H1 (cell line): ENCODE measurements at regions not wholly inside any gene's neighbourhood (a gene's known extent, or its start where the extent isn't known, plus 50 kb on each side); places are given as distances from the start of the nearest gene placed in this dataset.

ENCODE experiments used
- CTCF ChIA-PET: fragments of 300-600 bp; sonication (Branson Sonifier 250); formaldehyde crosslinking; loops from one replicate; lab custom pipeline; 2021; ENCODE audit not compliant: partially characterized antibody; lab: Charles Lee
- POLR2A ChIA-PET: fragments of 300-600 bp; sonication (Branson Sonifier 250); formaldehyde crosslinking; loops from one replicate; lab custom pipeline; 2021; ENCODE audit warnings: inconsistent platforms; ENCODE audit not compliant: partially characterized antibody; lab: Charles Lee
- DNase-seq, 2 experiments: peaks; one replicate each; pipeline versions ENCODE4 v3.0.0 to v3.0.0-alpha.2; 2010 to 2022; ENCODE audit warnings: low spot score in 2 of 2, low read depth in 1 of 2, mixed read lengths in 1 of 2
- FAIRE-seq: peaks from 2 replicates; lab custom pipeline; 2011; peaks lifted over from hg19 to GRCh38; lab: Jason Lieb, UNC
- H2AFZ ChIP-seq: 2 replicates; pipeline ENCODE4 v1.8.1; 2012; ENCODE audit warnings: low read length, inconsistent platforms
- H2AK5ac ChIP-seq: 2 replicates; pipeline ENCODE4 v1.6.1; 2013; ENCODE audit warnings: low read depth, low read length
- H2BK120ac ChIP-seq: replicated peaks from 2 replicates; pipeline ENCODE3; 2013; ENCODE audit warnings: low read depth, low read length, inconsistent platforms
- H2BK12ac ChIP-seq: 2 replicates; pipeline ENCODE4 v1.6.1; 2013; ENCODE audit warnings: low read depth, low read length
- H2BK15ac ChIP-seq: 2 replicates; pipeline ENCODE4 v1.6.1; 2013; ENCODE audit warnings: low read length
- H2BK20ac ChIP-seq: 2 replicates; pipeline ENCODE4 v1.6.1; 2013; ENCODE audit warnings: low read length
- H2BK5ac ChIP-seq: 2 replicates; pipeline ENCODE4 v1.6.1; 2013; ENCODE audit warnings: low read depth, low read length
- H3K14ac ChIP-seq: 2 replicates; pipeline ENCODE4 v1.6.1; 2013; ENCODE audit warnings: inconsistent platforms; ENCODE audit not compliant: insufficient read length
- H3K18ac ChIP-seq: 2 replicates; pipeline ENCODE4 v1.6.1; 2013; ENCODE audit warnings: low read length; ENCODE audit errors: extremely low read depth
- H3K23ac ChIP-seq: 2 replicates; pipeline ENCODE4 v1.6.1; 2013; ENCODE audit warnings: inconsistent platforms; ENCODE audit not compliant: insufficient read length
- H3K23me2 ChIP-seq: 2 replicates; pipeline ENCODE4 v1.6.1; 2013; ENCODE audit warnings: low read depth, low read length
- H3K27ac ChIP-seq: 2 replicates; pipeline ENCODE4 v1.6.1; 2011; ENCODE audit warnings: low read depth, low read length, inconsistent platforms
- H3K27me3 ChIP-seq, 4 experiments: replicated peaks in 1 of 4; 1 replicate in 1 of 4; 2 replicates in 3 of 4; pipeline versions ENCODE4 v1.6.1 to v1.8.1; 2011 to 2013; ENCODE audit warnings: low read length in 3 of 4, mild to moderate bottlenecking in 3 of 4, inconsistent platforms in 2 of 4, mixed read lengths in 2 of 4, moderate library complexity in 1 of 4; ENCODE audit not compliant: control insufficient read depth in 3 of 4, insufficient read depth in 3 of 4; ENCODE audit errors: extremely low read depth in 1 of 4
- H3K36me3 ChIP-seq, 4 experiments: 2 replicates each; pipeline versions ENCODE4 v1.6.1 to v1.8.1; 2011 to 2013; ENCODE audit warnings: mild to moderate bottlenecking in 4 of 4, low read length in 3 of 4, moderate library complexity in 2 of 4, control low read depth in 1 of 4, inconsistent platforms in 1 of 4; ENCODE audit not compliant: insufficient read depth in 4 of 4, control insufficient read depth in 2 of 4
- H3K4ac ChIP-seq: replicated peaks from 2 replicates; pipeline ENCODE3; 2013; ENCODE audit warnings: low read length, low read depth, mixed read lengths, inconsistent platforms; ENCODE audit not compliant: insufficient read length
- H3K4me1 ChIP-seq, 4 experiments: replicated peaks in 1 of 4; 1 replicate in 1 of 4; 2 replicates in 3 of 4; pipeline versions ENCODE4 v1.6.1 to v1.8.1; 2011 to 2013; ENCODE audit warnings: low read length in 3 of 4, inconsistent platforms in 2 of 4, mixed read lengths in 1 of 4; ENCODE audit not compliant: insufficient read depth in 4 of 4, control insufficient read depth in 3 of 4
- H3K4me2 ChIP-seq, 2 experiments: 2 replicates each; pipeline versions ENCODE4 v1.6.1 to v1.8.1; 2011 to 2013; ENCODE audit warnings: low read depth in 2 of 2, low read length in 2 of 2, control low read depth in 1 of 2, inconsistent platforms in 1 of 2, mild to moderate bottlenecking in 1 of 2; ENCODE audit not compliant: insufficient read depth in 1 of 2
- H3K4me3 ChIP-seq, 4 experiments: fragments of 200-600, 300-600 bp in 1 of 4; sonication (generic), shearing (Covaris generic), sonication (Bioruptor Twin) in 1 of 4; 2 replicates each; pipeline versions ENCODE4 v1.5.1 to v1.8.1; 2011 to 2016; ENCODE audit warnings: low read length in 4 of 4, low read depth in 3 of 4, control low read depth in 2 of 4, inconsistent platforms in 2 of 4, mild to moderate bottlenecking in 2 of 4, mixed read lengths in 1 of 4, moderate library complexity in 1 of 4; ENCODE audit not compliant: insufficient read depth in 2 of 4; ENCODE audit errors: extremely low read depth in 1 of 4
- H3K56ac ChIP-seq: replicated peaks from 2 replicates; pipeline ENCODE3; 2013; ENCODE audit warnings: low read depth, mild to moderate bottlenecking, mixed read lengths, low read length, inconsistent platforms; ENCODE audit not compliant: insufficient read length
- H3K79me1 ChIP-seq: 2 replicates; pipeline ENCODE4 v1.6.1; 2013; ENCODE audit warnings: low read depth, low read length, control low read depth
- H3K79me2 ChIP-seq, 2 experiments: 2 replicates each; pipeline versions ENCODE4 v1.6.1 to v1.8.1; 2012 to 2013; ENCODE audit warnings: low read length in 2 of 2, mild to moderate bottlenecking in 2 of 2, inconsistent platforms in 1 of 2; ENCODE audit not compliant: insufficient read depth in 2 of 2, control insufficient read depth in 1 of 2
- H3K9ac ChIP-seq, 4 experiments: replicated peaks in 1 of 4; 1 replicate in 1 of 4; 2 replicates in 3 of 4; pipeline versions ENCODE4 v1.6.1 to v1.8.1; 2011 to 2013; ENCODE audit warnings: low read depth in 3 of 4, low read length in 3 of 4, control low read depth in 2 of 4, mild to moderate bottlenecking in 2 of 4, moderate library complexity in 2 of 4, inconsistent platforms in 1 of 4; ENCODE audit errors: extremely low read depth in 1 of 4
- H3K9me3 ChIP-seq, 2 experiments: 2 replicates each; pipeline versions ENCODE4 v1.6.1 to v1.8.1; 2012 to 2013; ENCODE audit warnings: mild to moderate bottlenecking in 2 of 2, moderate library complexity in 2 of 2, control low read depth in 1 of 2, inconsistent platforms in 1 of 2, low read depth in 1 of 2, low read length in 1 of 2, mixed read lengths in 1 of 2; ENCODE audit not compliant: insufficient read depth in 2 of 2
- H4K20me1 ChIP-seq, 2 experiments: replicated peaks in 1 of 2; 2 replicates each; pipeline versions ENCODE3 to v1.8.1; 2011 to 2013; ENCODE audit warnings: inconsistent platforms in 2 of 2, low read length in 2 of 2, mild to moderate bottlenecking in 1 of 2; ENCODE audit not compliant: insufficient read depth in 2 of 2, control insufficient read depth in 1 of 2
- H4K5ac ChIP-seq: 2 replicates; pipeline ENCODE4 v1.6.1; 2013; ENCODE audit warnings: low read length, low read depth, mixed read lengths, inconsistent platforms; ENCODE audit not compliant: insufficient read length
- H4K8ac ChIP-seq: 2 replicates; pipeline ENCODE4 v1.8.0; 2013; ENCODE audit warnings: mild to moderate bottlenecking, moderate library complexity, low read length, inconsistent platforms; ENCODE audit not compliant: insufficient read depth; ENCODE audit errors: extremely low read depth
- H4K91ac ChIP-seq: replicated peaks from 2 replicates; pipeline ENCODE3; 2013; ENCODE audit warnings: low read length, mixed read lengths, inconsistent platforms; ENCODE audit not compliant: insufficient read length
- WGBS, 2 experiments: shearing (Covaris generic) in 1 of 2; methylation state at CpG; one replicate each; pipeline versions ENCODE4 v1.1.6 to v1.1.7; 2013 to 2015; ENCODE audit warnings: low lambda C conversion rate in 2 of 2, mixed read lengths in 2 of 2, inconsistent platforms in 1 of 2, low coverage in 1 of 2, missing lambda C conversion rate in 1 of 2; ENCODE audit not compliant: insufficient replicate concordance in 2 of 2, insufficient coverage in 1 of 2, insufficient read length in 1 of 2; ENCODE audit errors: extremely low coverage in 1 of 2, missing lambda C conversion rate in 1 of 2; 5-methylcytosine and 5-hydroxymethylcytosine counted together

DNA sequence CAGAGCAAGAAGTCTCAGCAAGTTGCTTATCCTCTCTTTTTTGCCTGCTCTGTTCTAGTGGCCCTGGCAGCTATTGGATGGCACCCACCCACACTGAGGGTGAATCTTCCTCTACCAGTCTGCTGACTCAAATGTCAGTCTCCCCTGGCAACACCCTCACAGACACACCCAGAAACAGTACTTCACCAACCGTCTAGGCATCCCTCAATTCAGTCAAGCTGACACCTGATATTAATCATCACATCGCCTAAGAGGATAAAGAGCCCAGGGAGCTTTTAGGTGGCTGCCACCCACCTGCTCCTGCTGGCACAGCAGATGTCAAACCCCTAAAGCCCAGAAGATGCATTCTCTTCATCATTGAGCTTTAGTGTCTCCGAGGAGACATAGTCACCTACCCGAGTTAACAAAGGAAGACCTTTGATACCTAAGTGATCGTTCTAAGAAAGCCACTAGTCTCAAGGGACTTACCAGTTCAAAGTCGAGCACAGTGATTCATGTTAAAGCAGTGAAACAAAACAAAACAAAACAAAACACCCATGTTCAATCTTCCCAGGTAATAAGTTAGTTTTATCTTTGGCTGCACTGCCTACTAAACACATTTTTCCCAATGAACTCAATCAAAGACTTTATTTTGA lies 97.7 kb upstream of the KCNQ5 start:
- no peak overlapping the region for H3K4me2 ChIP-seq
- H3K23ac ChIP-seq: no peak overlapping the region
- no peak overlapping the region for H4K5ac ChIP-seq
- 0 out of 7 replicates have a peak, but pooled peaks cover 0 to 2% (median 0%) of the 10 kb centered on the region in 4 experiments for H3K4me1 ChIP-seq
- H2BK15ac ChIP-seq: no peak overlapping the region
- no peak overlapping the region for H2BK20ac ChIP-seq
- no peak overlapping the region for H3K9ac ChIP-seq
- FAIRE-seq (no peak), DNase-seq (no peak)
- no peaks in the 10 kb centered on the region for H3K9me3 ChIP-seq
- no peak overlapping the region for H3K27ac ChIP-seq
- no peak overlapping the region for H2AFZ ChIP-seq
- H3K36me3 ChIP-seq: no peaks in the 10 kb centered on the region
- H2AK5ac ChIP-seq: no peak overlapping the region
- no peaks in the 10 kb centered on the region for H4K20me1 ChIP-seq
- H3K14ac ChIP-seq: no peak overlapping the region
- H3K4me3 ChIP-seq: no peak overlapping the region
- no peak overlapping the region for H4K91ac ChIP-seq
- H4K8ac ChIP-seq: no peak overlapping the region
- H3K79me2 ChIP-seq: no peaks in the 10 kb centered on the region
- H3K23me2 ChIP-seq: no peaks in the 10 kb centered on the region; the same call in 1 of the 2 replicates
- ChIA-PET CTCF (interaction anchor here (0.7 to 3.4 kb wide), 14 partner anchors 9 to 112 kb away, joined by 3 to 33 read pairs (median 5); no protein-coding TSS in a partner anchor), POLR2A (no interaction called here)
- no peaks in the 10 kb centered on the region for H3K27me3 ChIP-seq
- WGBS, 2 experiments: 91% methylated on average over 6 of the region's 6 CpGs; no CpG with 5 or more reads in 1 of the 2 experiments
- H3K79me1 ChIP-seq: no peaks in the 10 kb centered on the region
- H3K18ac ChIP-seq: no peak overlapping the region
- H2BK120ac ChIP-seq: no peak overlapping the region
- H2BK12ac ChIP-seq: no peak overlapping the region
- H2BK5ac ChIP-seq: no peak overlapping the region
- no peak overlapping the region for H3K56ac ChIP-seq
- H3K4ac ChIP-seq: no peak overlapping the region
